HG03064 (cell line): ENCODE measurements at regions not wholly inside any gene's neighbourhood (a gene's known extent, or its start where the extent isn't known, plus 50 kb on each side); places are given as distances from the start of the nearest gene placed in this dataset.
"Not testable (repeated sequence)": the region's sequence is repeated elsewhere in the genome, so short reads cannot be mapped to it uniquely, and the experiment has no call there.

Experiments used
- ATAC-seq: cut with Tn5 transposase; IDR thresholded peaks from one replicate; pipeline ENCODE4 v1.9.1; 2021; ENCODE audit warnings: low read depth; ENCODE audit not compliant: unreplicated experiment

DNA sequence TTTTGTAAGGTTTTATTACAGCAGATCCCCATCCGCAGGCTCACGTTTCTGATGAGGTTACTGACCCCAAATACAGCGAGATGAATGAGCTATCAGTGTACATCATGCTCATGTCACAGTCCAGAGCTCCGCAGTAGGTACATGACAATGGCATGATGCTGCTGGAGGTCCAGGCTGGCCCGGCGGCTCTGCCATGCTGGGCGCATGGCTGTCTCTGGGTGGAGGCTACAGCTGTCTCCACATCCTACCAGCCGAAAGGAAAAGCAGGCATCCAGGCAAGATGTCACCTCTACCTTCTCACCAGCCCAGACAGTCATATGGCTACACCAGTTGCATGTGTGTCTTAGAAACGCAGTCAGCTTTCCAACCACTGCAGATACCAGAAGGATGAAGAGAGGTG lies 90.9 kb upstream of the RNF32 start:
- no peak for ATAC-seq

DNA sequence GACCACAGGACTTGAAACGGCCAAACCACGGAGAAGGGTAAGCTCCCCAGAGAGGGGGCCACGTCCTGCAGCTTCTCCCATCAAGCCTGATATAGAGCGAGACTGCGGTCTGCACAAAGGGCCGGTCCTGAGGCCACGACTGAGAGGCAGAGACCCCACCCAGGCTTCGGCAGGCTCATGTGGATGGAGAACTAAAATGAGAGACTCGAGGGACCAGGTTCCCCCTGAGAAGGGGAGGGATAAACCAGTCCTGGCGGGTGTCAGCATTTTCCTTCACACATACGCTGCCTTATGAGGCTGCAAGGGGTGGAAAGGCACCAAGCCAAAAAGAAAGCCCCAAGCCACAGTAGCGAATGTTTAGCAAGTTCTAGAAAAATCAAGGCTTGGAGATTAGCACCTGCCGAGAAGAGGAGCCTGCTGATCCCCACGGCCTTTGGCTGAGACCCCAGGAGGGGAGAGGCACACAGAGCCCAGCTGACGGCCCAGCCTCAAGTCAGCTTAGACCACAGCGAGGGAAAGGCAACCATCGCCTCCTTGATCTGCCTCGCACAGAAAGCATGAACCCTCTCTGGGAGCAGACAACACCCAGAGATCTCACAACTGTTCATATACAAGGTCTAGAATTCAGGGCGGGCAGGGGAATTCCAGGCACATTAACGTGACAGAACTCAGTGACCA lies 92.6 kb upstream of the RNF32 start:
- no peak for ATAC-seq

DNA sequence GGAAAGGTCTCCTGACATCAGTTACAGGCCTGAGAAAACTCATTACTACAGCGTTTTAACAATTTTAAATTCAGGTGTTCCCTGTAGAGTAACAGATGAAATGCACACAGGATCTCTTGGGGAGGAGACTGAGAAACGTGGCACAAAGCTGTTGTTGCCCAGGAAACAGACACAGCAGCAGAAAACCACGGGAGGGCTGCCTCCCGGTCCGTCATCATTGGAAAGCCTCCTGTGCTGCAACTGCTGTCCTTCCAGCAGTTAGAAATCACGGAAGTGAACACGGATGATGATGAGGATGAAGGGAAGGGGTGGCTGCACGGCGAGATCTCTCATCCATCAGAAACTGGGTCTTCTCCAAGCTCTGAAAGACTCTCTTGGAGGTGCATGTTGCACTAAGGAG lies 94.6 kb upstream of the RNF32 start:
- ATAC-seq, result no peak

DNA sequence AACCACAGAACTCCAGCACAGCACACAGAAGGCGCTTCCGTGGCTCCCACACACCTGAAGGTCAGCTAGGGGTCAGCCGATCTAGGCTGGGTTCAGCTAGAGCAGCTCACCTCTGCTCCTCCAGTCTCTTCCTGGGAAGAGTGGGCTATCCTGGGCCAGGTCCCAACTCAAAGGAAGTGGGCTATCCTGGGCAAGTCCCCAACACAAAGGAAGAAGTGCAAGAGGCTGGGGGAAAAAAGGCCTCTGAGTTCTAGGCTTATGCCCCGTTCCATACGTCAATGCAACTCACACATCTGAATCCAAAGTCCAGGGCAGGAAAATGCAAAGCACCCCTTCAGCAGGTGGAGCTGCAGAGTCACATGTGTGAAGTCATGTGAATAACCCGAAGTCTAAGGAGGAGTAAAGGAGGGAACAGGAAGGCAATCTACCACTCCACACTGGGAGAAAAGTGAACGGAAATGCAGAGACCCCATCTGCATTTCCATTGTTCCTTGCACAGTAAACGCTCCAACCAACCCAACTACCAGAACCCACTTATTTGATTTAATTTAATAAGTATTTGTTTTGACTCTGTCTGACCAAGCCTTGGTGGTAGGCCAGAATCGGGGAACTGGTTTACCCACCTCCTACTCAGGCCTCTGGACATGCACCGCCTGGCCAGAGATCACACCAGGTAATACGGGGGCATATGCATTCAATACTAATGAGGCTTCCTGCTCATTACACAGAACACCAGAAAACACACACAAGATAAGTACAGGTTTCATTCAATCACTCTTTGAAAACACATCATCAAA lies 95.5 kb upstream of the RNF32 start:
- no peak for ATAC-seq

DNA sequence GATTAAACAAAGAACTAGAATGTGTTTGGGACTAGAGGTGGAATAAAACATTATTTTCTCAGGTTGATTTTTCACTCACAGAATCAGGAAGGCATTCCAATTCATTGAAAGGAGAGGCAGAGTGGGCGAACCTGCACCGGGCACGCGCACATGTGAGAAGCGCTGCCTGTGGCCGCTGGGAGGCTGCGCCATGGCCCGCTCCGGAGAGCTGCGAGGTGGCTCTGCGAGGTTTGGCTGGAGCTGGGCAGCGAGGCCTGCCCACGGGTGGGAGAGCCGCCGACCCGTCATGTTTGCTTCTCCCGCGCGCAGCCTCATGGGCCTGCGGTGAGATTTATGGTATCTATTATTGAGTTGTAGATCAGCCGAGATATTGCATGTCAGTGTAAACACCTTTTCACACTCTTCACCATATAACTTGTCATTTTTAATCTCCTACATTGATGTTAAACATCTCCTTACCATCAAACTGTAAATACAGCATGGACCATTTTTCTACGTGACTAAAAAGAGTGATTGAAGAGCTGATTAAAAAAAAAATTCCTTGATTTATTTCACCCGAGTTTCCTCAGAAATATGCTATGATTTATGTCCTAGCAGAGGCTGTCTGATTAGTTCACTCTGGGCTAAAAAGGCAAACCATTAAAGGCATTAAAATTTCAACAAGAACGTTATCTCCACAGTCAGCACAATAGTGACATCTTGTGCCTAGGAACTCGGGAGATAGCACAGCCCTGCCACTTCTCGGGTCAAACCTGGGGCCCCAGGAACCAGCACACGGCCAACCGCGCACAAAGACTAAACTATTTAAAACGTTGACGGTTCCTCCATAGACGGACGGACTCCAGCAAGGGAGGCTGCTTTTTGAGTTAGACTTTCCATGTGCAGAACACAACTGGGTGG lies 96.6 kb upstream of the RNF32 start:
- ATAC-seq, result no peak

DNA sequence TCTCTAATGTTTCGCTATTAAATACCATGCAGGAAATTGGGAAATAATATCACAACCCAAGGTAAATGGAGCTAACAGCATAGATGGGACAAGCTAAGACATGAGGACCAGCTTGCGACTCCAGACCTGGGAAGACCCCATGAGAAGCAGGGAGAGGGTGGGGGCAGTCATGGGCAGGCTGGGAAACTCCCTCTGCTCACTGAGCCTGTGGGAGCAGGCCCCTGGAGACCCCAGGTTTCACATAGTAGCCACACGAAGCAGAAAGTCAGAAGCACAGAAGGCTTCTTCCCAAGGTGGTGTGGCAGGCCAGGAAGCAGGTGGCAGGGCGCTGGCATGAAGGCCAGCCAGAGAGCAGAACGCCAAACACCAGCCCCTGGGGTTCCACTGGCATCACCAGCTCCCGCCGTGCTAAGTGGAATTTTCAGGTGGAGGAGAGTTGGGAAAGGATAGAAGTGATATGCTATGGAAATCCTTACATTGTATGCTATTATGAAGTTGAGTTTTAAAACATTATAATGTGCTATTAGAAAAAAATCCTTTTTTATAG lies 99.9 kb upstream of the RNF32 start:
- ATAC-seq, result no peak

DNA sequence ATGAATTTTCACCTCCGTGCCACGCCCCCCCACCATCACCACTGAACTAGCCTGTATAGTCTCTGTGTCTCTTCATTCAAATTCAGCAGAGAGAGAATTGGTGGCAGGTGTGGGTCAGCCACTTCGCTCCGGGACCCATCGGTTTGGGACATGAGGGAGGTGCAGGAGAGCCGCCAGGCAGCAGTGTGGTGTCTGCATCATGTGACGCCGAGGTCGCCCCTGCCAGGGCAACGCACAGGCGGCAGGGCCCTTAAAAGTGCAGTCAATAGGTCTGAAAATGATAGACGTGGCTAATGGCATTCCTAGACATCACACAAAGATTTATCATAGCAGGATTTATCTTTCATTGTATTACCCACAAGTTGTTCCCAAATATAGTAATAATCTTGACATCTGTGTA lies 100.6 kb upstream of the RNF32 start:
- no peak for ATAC-seq

DNA sequence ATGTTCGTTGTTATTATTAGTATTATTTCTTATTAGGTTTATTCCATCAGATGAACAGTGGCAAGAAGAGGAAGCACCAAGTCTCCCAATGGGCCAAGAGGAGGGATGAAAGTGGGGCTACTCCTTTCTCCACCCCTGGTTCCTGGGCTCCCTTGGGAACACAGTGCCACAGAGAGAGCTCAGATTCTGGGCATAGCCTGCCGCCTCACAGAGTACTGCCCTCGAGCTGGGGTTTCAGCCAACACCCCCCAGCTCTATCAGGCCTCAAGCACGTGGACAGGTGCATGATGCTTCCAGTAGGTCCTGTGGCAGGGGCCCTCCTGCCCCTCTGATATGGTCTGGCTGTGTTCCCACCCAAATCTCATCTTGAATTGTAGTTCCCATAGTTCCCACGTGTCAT lies 103.6 kb upstream of the RNF32 start:
- ATAC-seq, result no peak

DNA sequence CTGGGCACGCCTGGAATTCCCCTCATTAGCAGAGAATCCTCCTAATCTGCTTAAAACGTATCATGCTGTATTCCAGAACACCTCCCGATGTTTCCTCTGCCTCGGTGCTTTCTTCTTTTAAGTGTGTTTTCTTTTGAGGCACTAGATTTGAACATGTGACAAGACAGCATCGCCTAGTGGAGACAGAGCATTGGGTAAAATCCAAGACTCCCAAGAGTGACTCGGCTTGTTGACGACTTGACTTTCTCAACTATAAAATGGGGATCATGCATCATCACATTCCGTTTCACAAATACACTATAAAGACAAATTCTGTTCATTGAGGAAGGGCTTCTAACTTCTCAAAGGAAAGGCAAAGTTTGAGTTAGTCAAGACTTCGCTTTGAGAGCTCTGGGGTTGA lies 105.6 kb upstream of the RNF32 start:
- ATAC-seq, result no peak

DNA sequence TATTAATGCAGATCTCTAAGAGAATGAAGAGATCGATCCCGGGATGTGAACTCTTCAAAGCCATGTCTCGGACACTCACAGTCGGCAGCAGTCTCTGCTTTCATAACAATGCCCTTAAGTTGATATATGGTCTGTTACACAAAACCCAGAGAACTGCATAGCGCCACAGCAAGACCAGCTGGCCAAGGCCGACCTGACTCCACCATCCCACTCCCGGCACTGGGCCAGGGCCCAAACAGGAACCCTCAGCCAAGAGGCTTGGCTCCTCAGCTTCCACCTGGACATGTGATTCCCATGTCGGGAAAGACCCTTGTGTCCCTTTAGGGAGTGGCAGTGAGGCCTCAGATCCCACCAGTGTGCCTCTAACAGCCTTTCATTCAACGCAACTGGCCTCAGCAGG lies 106.6 kb upstream of the RNF32 start:
- ATAC-seq, result no peak

DNA sequence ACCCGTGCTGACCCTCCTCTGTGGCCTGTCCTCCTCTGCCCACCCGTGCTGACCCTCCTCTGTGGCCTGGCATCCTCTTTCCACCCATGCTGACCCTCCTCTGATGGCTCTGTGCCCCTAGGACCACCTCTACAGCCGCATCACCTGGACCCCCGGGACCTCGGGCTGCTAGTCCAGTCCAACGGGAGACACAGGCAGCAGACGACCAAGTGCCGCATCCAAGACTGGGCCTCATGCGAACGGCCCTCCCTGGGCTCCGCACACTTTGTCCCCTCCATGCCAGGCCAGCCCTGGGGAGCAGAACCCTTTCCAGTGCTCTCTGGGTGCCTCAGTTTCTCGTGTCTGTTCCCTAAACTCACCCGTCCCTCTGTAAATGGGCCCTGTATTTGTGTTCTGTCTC lies 107.2 kb upstream of the RNF32 start:
- no peak for ATAC-seq

DNA sequence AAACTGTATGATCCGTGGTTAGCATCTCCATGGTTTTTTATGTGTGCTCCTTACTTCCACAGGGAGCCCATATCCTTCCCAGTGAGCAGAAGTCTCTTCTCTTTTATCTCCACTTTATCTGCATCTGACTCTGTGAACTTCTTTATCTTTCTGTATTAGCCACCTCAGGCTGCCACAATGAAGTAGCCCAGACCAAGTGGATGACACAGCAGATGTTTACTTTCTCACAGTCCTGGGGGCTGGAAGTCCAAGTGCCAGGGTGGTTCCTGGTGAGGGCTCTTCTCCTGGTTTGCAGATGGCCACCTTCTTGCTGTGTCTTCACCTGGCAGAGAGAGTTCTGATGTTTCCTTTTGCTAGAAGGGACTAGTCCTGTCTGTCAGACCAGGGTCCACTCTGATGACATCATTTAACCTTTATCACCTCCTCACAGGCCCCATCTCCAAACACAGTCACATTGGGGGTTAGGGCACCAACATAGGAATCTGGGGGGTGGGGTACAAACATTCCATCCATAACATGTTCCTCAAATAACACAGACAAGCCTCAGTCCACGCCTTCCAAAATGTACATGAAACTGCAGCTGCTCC lies 108.5 kb upstream of the RNF32 start:
- no peak for ATAC-seq

DNA sequence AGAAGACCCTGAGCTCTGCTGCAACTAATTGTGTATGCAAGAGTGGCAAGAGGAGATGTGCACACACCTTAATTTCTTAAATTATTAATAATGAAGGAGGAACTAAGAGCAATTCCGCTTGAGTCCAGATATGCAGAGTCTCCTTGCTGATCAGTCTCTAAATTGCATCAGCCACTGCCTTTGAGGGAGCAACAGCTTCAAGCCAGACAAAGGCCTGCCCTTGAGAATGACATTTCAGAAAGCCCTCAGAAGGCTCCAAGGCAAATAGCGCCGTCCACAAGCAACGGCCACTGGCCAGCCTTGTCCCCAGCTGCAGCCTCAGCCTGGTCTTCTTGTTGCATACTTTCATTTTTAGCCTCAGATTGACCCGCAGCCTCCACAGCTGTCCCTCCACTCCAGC lies 110.6 kb upstream of the RNF32 start:
- ATAC-seq, result no peak

DNA sequence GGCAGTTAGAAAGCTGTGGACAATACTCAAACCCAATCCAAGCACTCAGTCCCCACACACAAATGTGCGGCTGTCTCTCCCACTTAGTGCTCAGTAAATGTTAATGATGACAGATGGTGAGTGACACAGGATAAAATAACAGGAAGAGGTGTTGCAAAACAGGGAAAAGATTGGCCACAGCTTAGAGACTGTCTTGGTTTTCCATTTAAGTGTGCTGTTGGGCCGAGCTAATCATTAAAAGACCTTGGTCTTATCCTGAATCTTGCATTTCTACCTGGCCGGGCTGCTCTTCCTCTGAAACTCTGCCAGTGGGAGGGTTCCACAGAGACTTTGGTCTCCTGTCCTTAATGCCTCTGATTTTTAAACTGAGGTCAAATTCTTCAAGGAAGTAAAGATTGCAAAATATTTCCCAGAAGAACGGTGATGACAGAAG lies 113.1 kb upstream of the RNF32 start:
- no peak for ATAC-seq

DNA sequence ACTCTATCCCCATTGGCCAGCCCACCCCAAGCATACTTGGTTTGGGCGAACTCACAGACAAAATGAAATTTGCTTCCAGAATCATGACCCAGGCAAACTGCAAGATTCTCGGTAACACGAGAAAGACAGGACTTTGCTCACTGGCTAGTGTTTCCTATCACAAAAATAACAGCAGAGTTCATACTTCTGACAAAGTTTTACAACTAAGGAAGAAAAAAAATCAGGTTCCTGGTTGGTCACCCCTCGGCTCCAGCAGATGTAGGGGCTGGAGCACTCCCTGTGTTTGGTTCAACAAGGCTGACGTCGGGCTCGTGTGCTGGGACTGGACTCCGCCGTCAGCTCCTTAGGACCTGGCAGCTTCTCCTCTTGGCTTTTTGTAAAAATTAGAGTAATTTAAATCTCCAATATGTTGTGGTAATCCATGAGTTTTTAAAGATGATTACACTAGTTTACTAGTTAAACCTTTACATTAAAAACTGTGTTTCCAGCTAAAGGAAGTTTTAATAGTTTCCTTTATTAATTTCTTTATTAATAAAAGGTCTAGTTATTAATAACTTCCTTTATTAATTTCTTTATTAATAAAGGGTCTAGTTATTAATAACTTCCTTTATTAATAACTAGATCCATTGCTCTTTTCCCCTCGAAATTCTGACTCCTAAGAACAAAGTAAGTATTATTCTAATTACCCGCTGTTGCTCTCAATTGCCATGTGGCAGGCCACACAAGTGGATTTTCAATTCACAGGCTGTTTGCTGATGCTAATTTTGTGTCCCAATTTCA lies 115.6 kb upstream of the RNF32 start:
- no peak for ATAC-seq

DNA sequence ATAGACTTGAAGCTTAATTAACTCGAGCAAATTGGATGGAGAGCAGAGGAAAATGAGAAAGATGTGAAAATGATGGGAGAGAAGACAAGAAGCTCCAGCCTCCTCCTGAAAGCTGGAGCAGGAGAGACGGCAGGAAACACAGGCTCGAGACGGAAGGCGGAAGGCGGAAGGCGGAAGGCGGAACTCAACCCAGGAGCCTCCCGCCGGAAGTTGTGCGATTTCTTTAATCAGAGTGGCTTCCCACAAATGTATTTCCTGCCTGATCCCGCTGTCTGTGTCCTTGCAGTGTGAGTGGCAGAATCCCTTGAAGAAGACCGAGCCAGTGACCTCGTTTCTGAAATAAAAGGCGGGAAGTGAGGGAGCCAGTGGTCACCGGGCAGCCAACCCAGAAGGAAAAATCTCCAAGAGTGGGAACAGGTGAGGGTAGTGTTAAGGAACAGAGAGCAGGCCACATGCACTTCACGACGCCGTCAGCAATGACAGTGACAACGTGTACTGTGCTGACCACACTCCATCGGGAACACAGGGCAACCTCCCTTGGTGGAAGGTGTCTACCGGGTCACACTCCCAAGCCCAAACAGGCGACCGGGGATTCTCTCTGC lies 117.0 kb upstream of the RNF32 start:
- no peak for ATAC-seq

DNA sequence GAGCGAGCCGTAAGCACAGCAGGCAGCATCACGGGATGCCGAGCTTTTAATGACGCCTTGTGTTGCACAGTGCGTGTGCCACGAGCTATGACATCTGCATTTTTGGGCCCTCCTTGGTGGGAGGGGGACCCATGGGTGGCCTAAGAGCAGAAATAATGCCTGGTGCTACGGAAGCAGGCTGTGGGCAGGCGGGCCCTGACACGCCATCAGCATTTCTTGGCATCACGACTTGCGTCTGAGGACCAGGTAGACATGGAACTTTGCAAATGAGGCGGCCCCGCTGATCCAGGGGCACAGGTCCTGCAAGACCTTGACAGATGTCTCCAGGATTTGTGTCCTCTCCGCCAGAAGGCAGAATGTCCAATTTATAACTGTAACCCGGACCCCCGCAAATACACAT lies 117.8 kb upstream of the RNF32 start:
- no peak for ATAC-seq

DNA sequence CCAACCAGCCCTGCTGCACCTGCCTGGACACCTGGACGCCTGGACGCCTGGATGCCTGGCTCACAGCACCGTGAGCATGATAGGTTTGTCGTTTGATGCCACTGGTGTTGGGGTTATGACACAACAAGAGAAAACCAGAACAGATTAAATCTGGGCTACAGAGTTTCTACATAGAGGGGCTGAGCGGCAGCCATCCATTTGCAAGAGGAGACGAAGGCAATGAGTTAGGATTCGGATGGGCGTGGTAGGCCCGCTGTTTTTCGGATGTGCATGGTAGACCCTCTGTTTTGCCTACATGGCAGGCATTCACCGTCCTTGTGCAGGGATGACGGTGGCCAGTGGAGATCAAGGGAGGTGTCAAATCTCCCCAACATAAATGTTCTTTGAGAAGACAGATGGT lies 121.5 kb upstream of the RNF32 start:
- no peak for ATAC-seq

DNA sequence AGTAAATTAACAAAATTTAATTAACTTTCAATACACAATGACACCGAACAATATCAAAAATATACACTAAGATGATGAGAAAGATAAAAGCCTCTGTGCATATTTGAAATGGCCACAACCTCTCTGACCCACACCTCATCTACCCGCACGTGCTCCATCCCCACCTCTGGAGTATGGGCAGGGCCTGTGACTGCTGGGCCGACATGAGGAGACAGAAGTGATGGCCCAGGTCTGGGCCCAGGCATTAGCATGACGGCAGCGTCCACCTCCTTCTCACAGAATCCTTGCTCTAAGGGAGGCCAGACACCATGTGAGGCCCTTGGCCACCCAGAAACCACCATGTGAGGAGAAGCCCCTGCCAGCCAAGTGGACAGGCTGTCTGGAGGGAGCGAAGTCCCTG lies 122.1 kb upstream of the RNF32 start:
- ATAC-seq, result no peak

DNA sequence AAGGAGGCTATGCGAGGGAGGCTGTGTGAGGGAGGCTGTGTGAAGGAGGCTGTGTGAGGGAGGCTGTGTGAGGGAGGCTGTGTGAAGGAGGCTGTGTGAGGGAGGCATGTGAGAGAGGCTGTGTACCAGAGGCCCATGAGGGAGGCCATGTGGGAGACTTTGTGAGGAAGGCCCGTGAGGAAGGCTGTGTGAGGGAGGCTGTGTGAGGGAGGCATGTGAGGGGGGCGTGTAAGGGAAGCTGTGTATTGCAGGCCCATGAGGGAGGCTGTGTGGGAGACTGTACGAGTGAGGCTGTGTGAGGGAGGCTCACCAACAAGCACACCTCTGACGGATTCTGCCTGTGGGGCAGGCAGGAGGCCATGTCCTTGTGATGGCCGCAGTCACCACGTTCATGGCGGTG lies 122.7 kb upstream of the RNF32 start:
- ATAC-seq, result not testable (repeated sequence)
